ENCODE measurements at regions not wholly inside any gene's neighbourhood (a gene's known extent, or its start where the extent isn't known, plus 50 kb on each side); places are given as distances from the start of the nearest gene placed in this dataset.

DNA sequence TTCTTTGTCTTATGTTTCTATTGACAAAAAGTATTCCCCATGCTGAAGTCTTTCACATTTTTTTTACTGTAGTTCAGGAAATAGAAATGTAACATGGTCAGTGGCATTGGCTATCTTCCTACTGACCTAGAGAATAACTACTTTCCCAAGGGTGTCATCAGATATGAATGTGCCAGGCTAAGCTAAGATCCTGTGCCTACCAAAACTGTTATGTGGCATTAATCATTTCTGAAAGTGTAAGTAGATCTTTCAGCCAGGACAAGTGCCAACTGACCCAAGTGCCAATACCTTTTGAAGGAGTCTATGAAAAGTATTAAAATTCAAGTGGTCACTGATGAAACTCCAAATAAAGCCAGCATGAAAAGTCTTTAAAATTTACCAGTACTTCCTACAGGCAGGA is 165.3 kb downstream of the TNFSF18 start:
- Histone ChIP-seq H3T11ph (ENCODE audit: low read length) (no peak overlapping the region), H4K91ac (ENCODE audit: insufficient read length, low read depth, low read length) (no peak overlapping the region), H4K8ac (replicated peaks; ENCODE audit: insufficient read length, low read depth, low read length) (no peak overlapping the region), H3K27ac (ENCODE audit: insufficient read length, low read depth, low read length) (no peak overlapping the region), H4K20me1 (ENCODE audit: control insufficient read depth, insufficient read depth, insufficient read length) (no peaks in the 10 kb centered on the region), H3K9ac (ENCODE audit: extremely low read depth, insufficient read length, low read length) (no peak overlapping the region), H3K23me2 (ENCODE audit: insufficient read length, low read depth, low read length, poor library complexity, severe bottlenecking) (no peaks in the 10 kb centered on the region), H3K27me3 (ENCODE audit: insufficient read depth, low read length) (no peaks in the 10 kb centered on the region), H2BK5ac (ENCODE audit: insufficient read length, low read length) (no peak overlapping the region), H3K79me2 (ENCODE audit: insufficient read depth, low read length) (no peaks in the 10 kb centered on the region), H2BK12ac (ENCODE audit: insufficient read length, low read depth, low read length) (no peak overlapping the region), H3K4me2 (ENCODE audit: insufficient read depth, insufficient read length, low read length) (no peak overlapping the region), H4K5ac (ENCODE audit: insufficient read length, low read depth, low read length) (no peak overlapping the region), H3K4ac (ENCODE audit: low read depth, low read length) (no peak overlapping the region), H2AK5ac (ENCODE audit: insufficient read length, low read length) (no peak overlapping the region), H3K9me3 (ENCODE audit: control insufficient read depth, low read depth, low read length) (no peaks in the 10 kb centered on the region), H3K4me1 (ENCODE audit: insufficient read depth, low read length) (no peaks in the 10 kb centered on the region; the same call in 1 of the 2 replicates), H3K18ac (ENCODE audit: insufficient read length, low read depth, low read length) (no peak overlapping the region), H2BK20ac (ENCODE audit: low read depth, low read length, poor library complexity, severe bottlenecking) (no peak overlapping the region), H3K14ac (ENCODE audit: insufficient read depth, low read length) (no peak overlapping the region), H3K23ac (ENCODE audit: insufficient read length, low read depth, low read length) (no peak overlapping the region), H2BK120ac (ENCODE audit: low read depth, low read length, poor library complexity, severe bottlenecking) (no peak overlapping the region), H3K79me1 (ENCODE audit: insufficient read depth, low read depth, low read length, poor library complexity, severe bottlenecking) (no peaks in the 10 kb centered on the region), H2AFZ (ENCODE audit: low read length) (no peak overlapping the region), H2BK15ac (ENCODE audit: low read depth, low read length) (no peak overlapping the region), H3K56ac (ENCODE audit: insufficient read length, low read depth, low read length) (no peak overlapping the region)
- TF ChIP-seq, protein P1, sequence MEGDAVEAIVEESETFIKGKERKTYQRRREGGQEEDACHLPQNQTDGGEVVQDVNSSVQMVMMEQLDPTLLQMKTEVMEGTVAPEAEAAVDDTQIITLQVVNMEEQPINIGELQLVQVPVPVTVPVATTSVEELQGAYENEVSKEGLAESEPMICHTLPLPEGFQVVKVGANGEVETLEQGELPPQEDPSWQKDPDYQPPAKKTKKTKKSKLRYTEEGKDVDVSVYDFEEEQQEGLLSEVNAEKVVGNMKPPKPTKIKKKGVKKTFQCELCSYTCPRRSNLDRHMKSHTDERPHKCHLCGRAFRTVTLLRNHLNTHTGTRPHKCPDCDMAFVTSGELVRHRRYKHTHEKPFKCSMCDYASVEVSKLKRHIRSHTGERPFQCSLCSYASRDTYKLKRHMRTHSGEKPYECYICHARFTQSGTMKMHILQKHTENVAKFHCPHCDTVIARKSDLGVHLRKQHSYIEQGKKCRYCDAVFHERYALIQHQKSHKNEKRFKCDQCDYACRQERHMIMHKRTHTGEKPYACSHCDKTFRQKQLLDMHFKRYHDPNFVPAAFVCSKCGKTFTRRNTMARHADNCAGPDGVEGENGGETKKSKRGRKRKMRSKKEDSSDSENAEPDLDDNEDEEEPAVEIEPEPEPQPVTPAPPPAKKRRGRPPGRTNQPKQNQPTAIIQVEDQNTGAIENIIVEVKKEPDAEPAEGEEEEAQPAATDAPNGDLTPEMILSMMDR (conservative IDR thresholded peaks at IDR 0.05): no peak
- Mint-ChIP-seq H3K27ac (peak overlapping the region in 1 of 3 experiments; percentile 37; a peak in 1 of 7 replicates), H3K27me3 (ENCODE audit: low read depth) (no peaks in the 10 kb centered on the region), H3K36me3 (ENCODE audit: insufficient read depth in 1 of 3, low read depth in 3 of 3) (no peaks in the 10 kb centered on the region; a peak in 1 of 7 replicates), H3K4me3 (no peak overlapping the region), H3K9me3 (no peaks in the 10 kb centered on the region), H3K4me1 (peaks cover 10 to 11% of the 10 kb centered on the region in 2 experiments)
- DNase-seq: no peak

Measured in H9 (cell line).